Loucy (cell line): ENCODE measurements at regions not wholly inside any gene's neighbourhood (a gene's known extent, or its start where the extent isn't known, plus 50 kb on each side); places are given as distances from the start of the nearest gene placed in this dataset.

Experiments used
- H2AFZ ChIP-seq: fragments of 200-600 bp; sonication (generic); 2 replicates; pipeline ENCODE4 v1.6.0; 2016; ENCODE audit warnings: antibody characterized with exemption, mild to moderate bottlenecking, low read length, moderate library complexity
- H3F3A ChIP-seq: fragments of 200-600 bp; 2 replicates; pipeline ENCODE4 v1.6.0; 2016; ENCODE audit warnings: antibody characterized with exemption, low read depth, mild to moderate bottlenecking
- H3K27me3 ChIP-seq: fragments of 200-600 bp; sonication (generic); 2 replicates; pipeline ENCODE4 v1.6.1; 2014; ENCODE audit warnings: low read length, mild to moderate bottlenecking; ENCODE audit not compliant: insufficient read depth, poor library complexity, severe bottlenecking
- H3K36me3 ChIP-seq: fragments of 200-600 bp; sonication (generic); 2 replicates; pipeline ENCODE4 v1.6.1; 2016; ENCODE audit warnings: low read length; ENCODE audit not compliant: insufficient read depth
- H3K4me1 ChIP-seq: fragments of 200-600 bp; sonication (generic); 2 replicates; pipeline ENCODE4 v1.5.1; 2014; ENCODE audit warnings: low read length, mild to moderate bottlenecking; ENCODE audit not compliant: insufficient read depth, poor library complexity, severe bottlenecking
- H3K4me2 ChIP-seq: fragments of 200-600 bp; sonication (generic); 2 replicates; pipeline ENCODE4 v1.6.0; 2014; ENCODE audit warnings: antibody characterized with exemption, low read length, low read depth, mild to moderate bottlenecking; ENCODE audit not compliant: poor library complexity, severe bottlenecking
- H3K4me3 ChIP-seq: fragments of 200-600 bp; sonication (generic); 2 replicates; pipeline ENCODE4 v1.5.1; 2014; ENCODE audit warnings: low read length, mild to moderate bottlenecking, mixed read lengths; ENCODE audit not compliant: poor library complexity, severe bottlenecking
- H3K79me2 ChIP-seq: fragments of 200-600 bp; sonication (generic); 2 replicates; pipeline ENCODE4 v1.6.1; 2014; ENCODE audit warnings: low read length; ENCODE audit not compliant: insufficient read depth
- H3K9ac ChIP-seq: fragments of 200-600 bp; sonication (generic); 2 replicates; pipeline ENCODE4 v1.6.0; 2014; ENCODE audit warnings: mild to moderate bottlenecking, low read depth, low read length, moderate library complexity; ENCODE audit not compliant: poor library complexity, severe bottlenecking
- H3K9me2 ChIP-seq: fragments of 200-600 bp; sonication (generic); replicated peaks from 2 replicates; pipeline ENCODE4 v1.6.1; 2016; ENCODE audit warnings: low read depth, low read length, mixed read lengths
- H3K9me3 ChIP-seq: fragments of 200-600 bp; sonication (generic); 2 replicates; pipeline ENCODE4 v1.6.1; 2014; ENCODE audit warnings: mild to moderate bottlenecking, antibody characterized with exemption, low read length, low read depth; ENCODE audit not compliant: insufficient read depth
- H4K20me1 ChIP-seq: fragments of 200-600 bp; sonication (generic); 2 replicates; pipeline ENCODE4 v1.6.0; 2014; ENCODE audit warnings: antibody characterized with exemption, low read length, mild to moderate bottlenecking; ENCODE audit not compliant: insufficient read depth, poor library complexity, severe bottlenecking
- EZH2phosphoT487 ChIP-seq: fragments of 200-600 bp; IDR thresholded peaks from 2 replicates; pipeline ENCODE4 v1.6.1; 2018; ENCODE audit warnings: antibody characterized with exemption, mild to moderate bottlenecking, moderate library complexity, borderline replicate concordance
- TF ChIP-seq, protein P1 (sequence below): fragments of 200-600 bp; sonication (generic); conservative IDR thresholded peaks from 2 replicates; pipeline ENCODE4 v1.5.1; 2014; ENCODE audit warnings: mild to moderate bottlenecking, antibody characterized with exemption, low read length

GRCh38 chr3:83011481-83011880, 1250.0 kb upstream of the GBE1 start:
- Histone ChIP-seq H4K20me1 (no peaks in the 10 kb centered on the region), H3K9ac (no peak overlapping the region), H3K79me2 (no peaks in the 10 kb centered on the region), H3K4me1 (no peaks in the 10 kb centered on the region), H3K4me2 (no peak overlapping the region), H3K9me2 (no peaks in the 10 kb centered on the region), H3K4me3 (no peak overlapping the region), H3K27me3 (no peaks in the 10 kb centered on the region), H3K9me3 (no peaks in the 10 kb centered on the region), H3K36me3 (no peaks in the 10 kb centered on the region), H3F3A (no peaks in the 10 kb centered on the region), H2AFZ (no peak overlapping the region)
- TF ChIP-seq EZH2phosphoT487 = no peak
- TF ChIP-seq, protein P1, sequence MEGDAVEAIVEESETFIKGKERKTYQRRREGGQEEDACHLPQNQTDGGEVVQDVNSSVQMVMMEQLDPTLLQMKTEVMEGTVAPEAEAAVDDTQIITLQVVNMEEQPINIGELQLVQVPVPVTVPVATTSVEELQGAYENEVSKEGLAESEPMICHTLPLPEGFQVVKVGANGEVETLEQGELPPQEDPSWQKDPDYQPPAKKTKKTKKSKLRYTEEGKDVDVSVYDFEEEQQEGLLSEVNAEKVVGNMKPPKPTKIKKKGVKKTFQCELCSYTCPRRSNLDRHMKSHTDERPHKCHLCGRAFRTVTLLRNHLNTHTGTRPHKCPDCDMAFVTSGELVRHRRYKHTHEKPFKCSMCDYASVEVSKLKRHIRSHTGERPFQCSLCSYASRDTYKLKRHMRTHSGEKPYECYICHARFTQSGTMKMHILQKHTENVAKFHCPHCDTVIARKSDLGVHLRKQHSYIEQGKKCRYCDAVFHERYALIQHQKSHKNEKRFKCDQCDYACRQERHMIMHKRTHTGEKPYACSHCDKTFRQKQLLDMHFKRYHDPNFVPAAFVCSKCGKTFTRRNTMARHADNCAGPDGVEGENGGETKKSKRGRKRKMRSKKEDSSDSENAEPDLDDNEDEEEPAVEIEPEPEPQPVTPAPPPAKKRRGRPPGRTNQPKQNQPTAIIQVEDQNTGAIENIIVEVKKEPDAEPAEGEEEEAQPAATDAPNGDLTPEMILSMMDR = no peak

DNA sequence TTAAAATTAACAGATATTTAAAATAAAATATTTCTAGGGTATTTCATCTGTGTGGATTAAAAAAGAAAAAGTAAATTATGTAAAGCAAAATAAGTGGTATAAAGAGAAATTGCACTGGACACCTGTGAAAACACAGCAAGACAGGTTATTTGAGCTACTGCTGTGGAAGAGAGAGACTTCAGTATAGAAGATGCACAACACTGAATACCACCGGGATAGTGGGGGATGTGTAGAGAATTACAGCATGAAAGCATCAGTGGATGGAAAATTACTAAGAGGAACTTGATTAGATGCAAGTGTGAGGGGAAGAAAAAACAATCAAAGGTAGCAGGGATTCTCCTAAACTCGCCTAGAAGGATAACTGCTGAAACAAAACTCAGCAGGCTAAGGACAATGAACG, 1242.5 kb upstream of the GBE1 start:
- H3K4me3 ChIP-seq = no peak overlapping the region
- no peaks in the 10 kb centered on the region for H3K4me1 ChIP-seq
- no peak overlapping the region for H2AFZ ChIP-seq
- no peaks in the 10 kb centered on the region for H3K9me3 ChIP-seq
- no peaks in the 10 kb centered on the region for H4K20me1 ChIP-seq
- H3K36me3 ChIP-seq = no peaks in the 10 kb centered on the region
- TF ChIP-seq, protein P1 = no peak
- TF ChIP-seq EZH2phosphoT487 = no peak
- no peaks in the 10 kb centered on the region for H3F3A ChIP-seq
- H3K4me2 ChIP-seq = no peak overlapping the region
- H3K9me2 ChIP-seq = no peaks in the 10 kb centered on the region
- H3K9ac ChIP-seq = no peak overlapping the region
- H3K79me2 ChIP-seq = no peaks in the 10 kb centered on the region
- H3K27me3 ChIP-seq = no peaks in the 10 kb centered on the region

GRCh38 chr3:83002869-83003445, 1241.5 kb upstream of the GBE1 start:
- no peaks in the 10 kb centered on the region for H3K27me3 ChIP-seq
- H3K4me3 ChIP-seq = no peak overlapping the region
- no peaks in the 10 kb centered on the region for H3K79me2 ChIP-seq
- H3K9me3 ChIP-seq = no peaks in the 10 kb centered on the region
- H4K20me1 ChIP-seq = no peaks in the 10 kb centered on the region
- no peaks in the 10 kb centered on the region for H3K36me3 ChIP-seq
- no peaks in the 10 kb centered on the region for H3K4me1 ChIP-seq
- no peak overlapping the region for H3K9ac ChIP-seq
- H3K4me2 ChIP-seq = no peak overlapping the region
- H2AFZ ChIP-seq = no peak overlapping the region
- no peak for TF ChIP-seq EZH2phosphoT487
- TF ChIP-seq, protein P1 = no peak
- no peaks in the 10 kb centered on the region for H3K9me2 ChIP-seq
- H3F3A ChIP-seq = no peaks in the 10 kb centered on the region
